Caco-2 (cell line): ENCODE measurements at regions not wholly inside any gene's neighbourhood (a gene's known extent, or its start where the extent isn't known, plus 50 kb on each side); places are given as distances from the start of the nearest gene placed in this dataset.

ENCODE experiments used
- BruUV-seq: library from RNA; stranded (reverse); fragments of 400-500 nt; replicated peaks from 2 replicates; lab custom pipeline; 2021; lab: Mats Ljungman, UMichigan
- CTCF ChIA-PET: fragments of 300-600 bp; sonication (Branson Sonifier 250); formaldehyde crosslinking; loops from one replicate; lab custom pipeline; 2022; ENCODE audit warnings: antibody characterized with exemption; lab: Charles Lee
- POLR2A ChIA-PET: fragments of 300-600 bp; sonication (Branson Sonifier 250); formaldehyde crosslinking; loops from one replicate; lab custom pipeline; 2022; ENCODE audit warnings: antibody characterized with exemption; lab: Charles Lee
- DNase-seq, 2 experiments: peaks; one replicate each; pipeline versions ENCODE4 v3.0.0 to v3.0.0-alpha.2; 2020 to 2022
- H3K27me3 ChIP-seq: replicated peaks from 2 replicates; pipeline ENCODE4 v1.6.0; 2011; ENCODE audit warnings: low read length; ENCODE audit not compliant: control insufficient read depth, insufficient read depth
- H3K36me3 ChIP-seq: 2 replicates; pipeline ENCODE4 v1.5.1; 2011; ENCODE audit warnings: low read length; ENCODE audit not compliant: control insufficient read depth, insufficient read depth
- H3K4me1 ChIP-seq: fragments of 250-450 bp; sonication (Bioruptor Pico); 2 replicates; pipeline ENCODE4 v1.5.1; 2020; ENCODE audit warnings: mild to moderate bottlenecking
- H3K4me3 ChIP-seq: 2 replicates; pipeline ENCODE4 v1.5.1; 2011; ENCODE audit warnings: low read depth, mild to moderate bottlenecking, control low read depth, low read length
- H3K9me3 ChIP-seq: fragments of 250-450 bp; sonication (Bioruptor Pico); 2 replicates; pipeline ENCODE4 v1.5.1; 2020; ENCODE audit warnings: mild to moderate bottlenecking, moderate library complexity
- H3K27ac Mint-ChIP-seq: one replicate; pipeline ENCODE4 v1.8.0; 2022; ENCODE audit warnings: mixed read lengths; ENCODE audit not compliant: unreplicated experiment
- H3K27me3 Mint-ChIP-seq: one replicate; pipeline ENCODE4 v1.8.0; 2022; ENCODE audit warnings: mixed read lengths; ENCODE audit not compliant: insufficient read depth, unreplicated experiment
- H3K36me3 Mint-ChIP-seq: one replicate; pipeline ENCODE4 v1.8.0; 2022; ENCODE audit warnings: mild to moderate bottlenecking, mixed read lengths; ENCODE audit not compliant: insufficient read depth, unreplicated experiment
- H3K4me1 Mint-ChIP-seq: one replicate; pipeline ENCODE4 v1.8.0; 2022; ENCODE audit warnings: low read depth, mixed read lengths; ENCODE audit not compliant: unreplicated experiment
- H3K4me3 Mint-ChIP-seq: one replicate; pipeline ENCODE4 v1.8.0; 2022; ENCODE audit warnings: mild to moderate bottlenecking, moderate library complexity, mixed read lengths; ENCODE audit not compliant: unreplicated experiment
- H3K9me3 Mint-ChIP-seq: one replicate; pipeline ENCODE4 v1.8.0; 2022; ENCODE audit warnings: mixed read lengths; ENCODE audit not compliant: unreplicated experiment
- intact Hi-C: fragments of 100-400 bp; cut with micrococcal nuclease; formaldehyde crosslinking; loops from one replicate; pipeline ENCODE4 v1.10.0; 2022; ENCODE audit not compliant: unreplicated experiment
- TF ChIP-seq, protein P1 (sequence below), 2 experiments: fragments of 200-600 bp in 1 of 2; IDR thresholded peaks; 1 replicate in 1 of 2; 2 replicates in 1 of 2; pipeline versions ENCODE4 v1.5.1 to v1.8.0; 2011 to 2022; ENCODE audit warnings: antibody characterized with exemption in 1 of 2, control low read depth in 1 of 2, inconsistent platforms in 1 of 2, low read depth in 1 of 2, low read length in 1 of 2, mild to moderate bottlenecking in 1 of 2, moderate library complexity in 1 of 2; ENCODE audit not compliant: insufficient read depth in 1 of 2, severe bottlenecking in 1 of 2, unreplicated experiment in 1 of 2

- CTCF ChIA-PET: no interaction called here
- H3K4me3 Mint-ChIP-seq: no peak overlapping the region
- BruUV-seq: no TSS peak
- Histone ChIP-seq H3K4me3 (no peak overlapping the region), H3K36me3 (no peaks in the 10 kb centered on the region), H3K9me3 (no peaks in the 10 kb centered on the region; the same call in none of the 2 replicates), H3K4me1 (no peaks in the 10 kb centered on the region), H3K27me3 (no peaks in the 10 kb centered on the region)
- H3K4me1 Mint-ChIP-seq: no peaks in the 10 kb centered on the region
- intact Hi-C loops: no loop called here
- H3K27me3 Mint-ChIP-seq: no peaks in the 10 kb centered on the region
- TF ChIP-seq, protein P1, sequence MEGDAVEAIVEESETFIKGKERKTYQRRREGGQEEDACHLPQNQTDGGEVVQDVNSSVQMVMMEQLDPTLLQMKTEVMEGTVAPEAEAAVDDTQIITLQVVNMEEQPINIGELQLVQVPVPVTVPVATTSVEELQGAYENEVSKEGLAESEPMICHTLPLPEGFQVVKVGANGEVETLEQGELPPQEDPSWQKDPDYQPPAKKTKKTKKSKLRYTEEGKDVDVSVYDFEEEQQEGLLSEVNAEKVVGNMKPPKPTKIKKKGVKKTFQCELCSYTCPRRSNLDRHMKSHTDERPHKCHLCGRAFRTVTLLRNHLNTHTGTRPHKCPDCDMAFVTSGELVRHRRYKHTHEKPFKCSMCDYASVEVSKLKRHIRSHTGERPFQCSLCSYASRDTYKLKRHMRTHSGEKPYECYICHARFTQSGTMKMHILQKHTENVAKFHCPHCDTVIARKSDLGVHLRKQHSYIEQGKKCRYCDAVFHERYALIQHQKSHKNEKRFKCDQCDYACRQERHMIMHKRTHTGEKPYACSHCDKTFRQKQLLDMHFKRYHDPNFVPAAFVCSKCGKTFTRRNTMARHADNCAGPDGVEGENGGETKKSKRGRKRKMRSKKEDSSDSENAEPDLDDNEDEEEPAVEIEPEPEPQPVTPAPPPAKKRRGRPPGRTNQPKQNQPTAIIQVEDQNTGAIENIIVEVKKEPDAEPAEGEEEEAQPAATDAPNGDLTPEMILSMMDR (IDR thresholded peaks at IDR 0.05; ENCODE audit: insufficient read depth in 1 of 2, low read depth in 1 of 2, low read length in 1 of 2, severe bottlenecking in 1 of 2, unreplicated experiment in 1 of 2): no peak
- H3K36me3 Mint-ChIP-seq: no peaks in the 10 kb centered on the region
- DNase-seq: no peak
- H3K9me3 Mint-ChIP-seq: no peaks in the 10 kb centered on the region
- POLR2A ChIA-PET: no interaction called here
- no peak overlapping the region for H3K27ac Mint-ChIP-seq
These were observed 133.2 kb upstream of the DDHD1 start for GRCh38 chr14:53286301-53286700.

GRCh38 chr14:53285821-53286220, 132.7 kb upstream of the DDHD1 start:
- no peaks in the 10 kb centered on the region for H3K4me1 ChIP-seq
- Mint-ChIP-seq H3K4me1 (no peaks in the 10 kb centered on the region), H3K36me3 (no peaks in the 10 kb centered on the region), H3K4me3 (no peak overlapping the region), H3K27ac (no peak overlapping the region), H3K9me3 (no peaks in the 10 kb centered on the region), H3K27me3 (no peaks in the 10 kb centered on the region)
- TF ChIP-seq, protein P1 (IDR thresholded peaks at IDR 0.05; ENCODE audit: insufficient read depth in 1 of 2, low read depth in 1 of 2, low read length in 1 of 2, severe bottlenecking in 1 of 2, unreplicated experiment in 1 of 2): no peak
- H3K4me3 ChIP-seq: no peak overlapping the region
- ChIA-PET POLR2A (no interaction called here), CTCF (interaction anchor here (0.8 kb wide), 1 partner anchor 42 kb away, joined by 3 read pairs; no protein-coding TSS in a partner anchor)
- H3K27me3 ChIP-seq: no peaks in the 10 kb centered on the region
- intact Hi-C loops: no loop called here
- H3K9me3 ChIP-seq: no peaks in the 10 kb centered on the region; the same call in none of the 2 replicates
- no TSS peak for BruUV-seq
- no peaks in the 10 kb centered on the region for H3K36me3 ChIP-seq
- DNase-seq: no peak

GRCh38 chr14:53285064-53285463, 131.9 kb upstream of the DDHD1 start:
- Mint-ChIP-seq H3K27ac (no peak overlapping the region), H3K4me3 (no peak overlapping the region), H3K9me3 (no peaks in the 10 kb centered on the region), H3K4me1 (no peaks in the 10 kb centered on the region), H3K27me3 (no peaks in the 10 kb centered on the region), H3K36me3 (no peaks in the 10 kb centered on the region)
- Histone ChIP-seq H3K4me3 (no peak overlapping the region), H3K27me3 (no peaks in the 10 kb centered on the region), H3K4me1 (no peaks in the 10 kb centered on the region), H3K9me3 (no peaks in the 10 kb centered on the region; the same call in none of the 2 replicates), H3K36me3 (no peaks in the 10 kb centered on the region)
- intact Hi-C loops: no loop called here
- TF ChIP-seq, protein P1 (IDR thresholded peaks at IDR 0.05; ENCODE audit: insufficient read depth in 1 of 2, low read depth in 1 of 2, low read length in 1 of 2, severe bottlenecking in 1 of 2, unreplicated experiment in 1 of 2): no peak
- no TSS peak for BruUV-seq
- CTCF ChIA-PET: interaction anchor here (0.7 to 0.8 kb wide), 2 partner anchors 41 to 781 kb away, joined by 3 read pairs; no protein-coding TSS in a partner anchor
- no peak for DNase-seq
- POLR2A ChIA-PET: no interaction called here
